SH-SY5Y (cell line): ENCODE measurements at regions not wholly inside any gene's neighbourhood (a gene's known extent, or its start where the extent isn't known, plus 50 kb on each side); places are given as distances from the start of the nearest gene placed in this dataset.

ENCODE experiments used
- GATA2 ChIP-seq: IDR thresholded peaks from 2 replicates; pipeline ENCODE4 v1.6.1; 2011; ENCODE audit warnings: mild to moderate bottlenecking, low read depth, low read length
- GATA3 ChIP-seq: IDR thresholded peaks from 2 replicates; pipeline ENCODE4 v1.6.1; 2011; ENCODE audit warnings: low read depth, mild to moderate bottlenecking, low read length, moderate library complexity

- TF ChIP-seq GATA2, result no peak
- no peak for TF ChIP-seq GATA3
These were observed 200.2 kb upstream of the FAM241A start for GRCh38 chr4:111945014-111945413.
